ENCODE measurements at regions not wholly inside any gene's neighbourhood (a gene's known extent, or its start where the extent isn't known, plus 50 kb on each side); places are given as distances from the start of the nearest gene placed in this dataset.

DNA sequence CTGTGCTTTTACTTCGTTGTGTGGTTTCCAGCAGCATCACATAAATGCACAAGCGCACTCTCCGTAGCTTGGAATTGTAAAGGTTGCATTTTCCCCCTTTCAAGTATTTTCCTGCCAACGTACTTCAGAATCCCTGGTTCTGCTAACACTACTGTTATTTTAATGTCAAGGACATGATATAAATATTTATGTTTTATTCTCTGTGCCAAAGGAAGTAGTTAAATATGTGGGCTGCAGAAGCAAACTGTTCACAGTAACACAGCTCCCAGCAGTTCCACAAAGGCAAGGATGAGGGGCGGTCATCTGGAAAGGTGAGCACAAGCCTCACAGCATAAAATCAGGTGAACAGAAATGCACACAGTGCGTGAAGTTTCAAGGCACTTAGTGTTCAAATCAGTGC is 85.3 kb upstream of the PDE10A start:
- Histone ChIP-seq H3K9me3 (ENCODE audit: control insufficient read depth, low read depth, low read length) (peaks cover 3% of the 10 kb centered on the region), H3K4me3 (ENCODE audit: low read length) (no peak overlapping the region)

DNA sequence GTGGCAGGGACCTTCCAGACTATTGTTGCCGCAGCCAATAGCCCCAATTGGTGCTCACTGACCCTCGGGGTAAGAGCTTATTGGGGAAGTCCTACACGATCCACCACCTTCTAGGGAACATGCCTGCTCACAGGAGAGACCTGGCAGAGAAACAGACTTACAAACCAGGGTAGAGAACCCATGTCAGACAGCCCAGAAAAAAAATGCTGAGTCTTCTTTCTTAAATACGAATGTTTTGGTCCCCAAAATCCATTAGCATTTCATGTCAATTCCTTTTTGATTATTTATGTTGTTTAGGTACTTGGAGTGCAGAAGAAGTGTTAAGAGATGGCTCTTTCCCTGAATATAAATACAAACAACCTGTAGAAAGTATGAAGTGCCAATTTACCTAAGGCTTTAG is 84.9 kb upstream of the PDE10A start:
- WGBS (ENCODE audit: insufficient coverage, low lambda C conversion rate) = no CpG with 5 or more reads among the region's 4 CpGs
- no peaks in the 10 kb centered on the region for H3K27me3 ChIP-seq (ENCODE audit: control insufficient read depth, insufficient read depth, low read length)
- H3K9me3 ChIP-seq (ENCODE audit: control insufficient read depth, low read depth, low read length) = peaks cover 3% of the 10 kb centered on the region
- no peak overlapping the region for H3K27ac ChIP-seq (ENCODE audit: low read length)
- H3K36me3 ChIP-seq (ENCODE audit: control insufficient read depth, insufficient read depth, low read length) = no peaks in the 10 kb centered on the region
- no peak for DNase-seq
- no peaks in the 10 kb centered on the region for H3K4me1 ChIP-seq (ENCODE audit: control insufficient read depth, insufficient read depth, low read length)
- no peak overlapping the region for H3K4me3 ChIP-seq (ENCODE audit: low read length)

More for the DNA sequence above, 85.3 kb upstream of the PDE10A start:
- Histone ChIP-seq H3K36me3 (ENCODE audit: control insufficient read depth, insufficient read depth, low read length) (no peaks in the 10 kb centered on the region), H3K4me1 (ENCODE audit: control insufficient read depth, insufficient read depth, low read length) (no peaks in the 10 kb centered on the region), H3K27ac (ENCODE audit: low read length) (no peak overlapping the region), H3K27me3 (ENCODE audit: control insufficient read depth, insufficient read depth, low read length) (no peaks in the 10 kb centered on the region)
- no CpG with 5 or more reads among the region's 6 CpGs for WGBS (ENCODE audit: insufficient coverage, low lambda C conversion rate)
- DNase-seq = no peak

DNA sequence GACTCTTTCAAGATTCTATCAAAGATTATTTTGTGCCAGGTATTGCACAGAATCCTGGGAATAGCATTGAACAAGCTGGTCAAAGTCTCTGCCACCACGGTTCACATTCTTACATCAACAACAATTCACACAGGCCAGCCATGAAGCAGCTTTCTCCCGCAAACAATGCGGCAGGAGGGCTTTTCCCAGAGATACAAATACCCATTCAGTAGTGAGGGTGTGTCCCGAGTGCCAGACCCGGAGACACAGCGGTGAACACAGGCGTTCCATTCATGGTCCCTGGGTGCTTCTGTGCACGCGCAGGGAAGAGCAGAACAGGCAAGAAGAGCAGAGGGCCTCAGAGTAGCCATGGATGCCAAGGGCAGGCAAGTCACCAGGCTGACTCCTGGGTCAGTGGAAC is 83.3 kb upstream of the PDE10A start:
- Histone ChIP-seq H3K4me1 (ENCODE audit: control insufficient read depth, insufficient read depth, low read length) (no peaks in the 10 kb centered on the region), H3K9me3 (ENCODE audit: control insufficient read depth, low read depth, low read length) (peaks cover 3% of the 10 kb centered on the region), H3K4me3 (ENCODE audit: low read length) (no peak overlapping the region), H3K27me3 (ENCODE audit: control insufficient read depth, insufficient read depth, low read length) (no peaks in the 10 kb centered on the region), H3K27ac (ENCODE audit: low read length) (no peak overlapping the region), H3K36me3 (ENCODE audit: control insufficient read depth, insufficient read depth, low read length) (no peaks in the 10 kb centered on the region)
- no CpG with 5 or more reads among the region's 9 CpGs for WGBS (ENCODE audit: insufficient coverage, low lambda C conversion rate)
- DNase-seq = no peak

DNA sequence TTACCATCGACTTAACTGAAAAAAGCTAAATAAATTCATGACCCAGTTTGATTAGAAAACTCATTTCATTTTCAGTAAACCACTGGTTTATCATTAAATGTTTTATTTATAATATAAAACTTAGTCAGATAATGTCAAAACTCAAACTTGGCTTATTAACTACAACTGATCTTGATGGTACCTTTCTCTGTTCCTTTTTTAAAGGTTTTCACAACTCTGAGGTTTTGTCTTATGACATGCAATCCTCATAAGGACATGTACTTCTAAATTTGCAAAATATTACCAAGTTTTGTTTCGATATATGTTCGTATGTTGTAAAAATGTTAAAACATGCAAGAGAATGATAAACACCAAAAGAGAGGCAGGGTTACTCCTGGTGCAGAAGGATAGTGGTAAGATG is 82.5 kb upstream of the PDE10A start:
- no peak overlapping the region for H3K27ac ChIP-seq (ENCODE audit: low read length)
- no peak overlapping the region for H3K4me3 ChIP-seq (ENCODE audit: low read length)
- 100% methylated on average over 3 of the region's 3 CpGs for WGBS (ENCODE audit: insufficient coverage, low lambda C conversion rate)
- no peaks in the 10 kb centered on the region for H3K27me3 ChIP-seq (ENCODE audit: control insufficient read depth, insufficient read depth, low read length)
- DNase-seq = no peak
- H3K4me1 ChIP-seq (ENCODE audit: control insufficient read depth, insufficient read depth, low read length) = no peaks in the 10 kb centered on the region
- no peaks in the 10 kb centered on the region for H3K36me3 ChIP-seq (ENCODE audit: control insufficient read depth, insufficient read depth, low read length)
- peaks cover 3% of the 10 kb centered on the region for H3K9me3 ChIP-seq (ENCODE audit: control insufficient read depth, low read depth, low read length)

DNA sequence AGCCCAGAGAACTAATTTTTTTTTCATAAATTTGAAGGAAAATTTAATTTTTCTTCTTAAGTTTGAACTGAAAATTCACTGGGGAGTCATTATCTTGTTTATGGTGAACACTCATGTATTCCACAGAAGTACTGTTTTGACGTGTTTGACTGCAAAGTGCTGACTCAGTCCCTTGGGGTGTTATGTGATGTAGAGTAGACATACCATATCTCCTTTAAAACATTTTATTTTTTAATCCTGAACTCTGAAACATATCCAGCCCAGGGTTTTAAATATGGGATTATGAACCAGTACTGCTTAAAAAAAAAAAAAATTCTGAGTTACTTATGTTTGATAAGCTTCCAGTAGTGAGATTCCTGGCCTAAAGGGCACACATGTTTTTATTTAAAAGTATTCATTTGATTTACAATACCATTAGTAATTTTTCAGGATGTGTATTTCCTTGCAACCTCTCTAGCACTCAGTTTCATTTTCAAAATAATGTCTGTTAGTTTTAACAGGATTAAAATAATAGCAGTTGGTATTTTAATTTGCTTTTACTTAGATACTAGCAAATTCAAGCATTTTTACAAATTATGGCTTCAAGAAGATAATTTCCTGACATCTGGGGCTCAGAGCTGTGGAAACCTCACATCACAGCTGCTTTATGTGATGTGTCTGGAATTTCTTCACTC is 81.7 kb upstream of the PDE10A start:
- WGBS (ENCODE audit: insufficient coverage, low lambda C conversion rate) = no CpG with 5 or more reads among the region's 1 CpG
- no peak overlapping the region for H3K27ac ChIP-seq (ENCODE audit: low read length)
- DNase-seq = no peak
- H3K4me3 ChIP-seq (ENCODE audit: low read length) = no peak overlapping the region
- H3K27me3 ChIP-seq (ENCODE audit: control insufficient read depth, insufficient read depth, low read length) = no peaks in the 10 kb centered on the region
- no peaks in the 10 kb centered on the region for H3K4me1 ChIP-seq (ENCODE audit: control insufficient read depth, insufficient read depth, low read length)
- H3K36me3 ChIP-seq (ENCODE audit: control insufficient read depth, insufficient read depth, low read length) = no peaks in the 10 kb centered on the region
- peaks cover 3% of the 10 kb centered on the region for H3K9me3 ChIP-seq (ENCODE audit: control insufficient read depth, low read depth, low read length)

DNA sequence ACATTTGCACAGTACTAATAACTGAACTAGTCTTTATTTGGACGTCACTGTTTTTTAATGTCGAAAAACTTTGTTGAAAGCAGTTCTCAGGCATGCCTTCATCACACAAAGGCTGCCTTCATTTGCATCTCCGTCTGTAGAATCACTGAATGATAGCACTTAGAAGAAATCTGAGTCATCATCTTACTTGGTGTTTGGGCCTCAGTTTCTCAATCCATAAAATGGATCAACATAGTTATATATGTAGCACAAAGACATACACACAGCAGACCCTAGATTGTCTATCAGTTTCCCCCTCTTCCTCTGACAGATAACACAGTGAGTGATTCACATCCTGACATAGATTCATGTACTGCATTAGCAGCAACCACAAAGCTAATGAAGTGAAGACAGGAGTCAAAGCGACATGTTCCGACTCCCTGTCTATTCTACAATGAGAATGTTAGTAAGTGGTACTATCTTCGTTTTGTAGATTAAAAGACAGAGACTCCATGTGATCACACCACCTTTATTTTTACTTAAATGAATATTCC is 80.4 kb upstream of the PDE10A start:
- WGBS (ENCODE audit: insufficient coverage, low lambda C conversion rate) = 79% methylated on average over 2 of the region's 6 CpGs
- Histone ChIP-seq H3K27ac (ENCODE audit: low read length) (no peak overlapping the region), H3K4me1 (ENCODE audit: control insufficient read depth, insufficient read depth, low read length) (no peaks in the 10 kb centered on the region), H3K9me3 (ENCODE audit: control insufficient read depth, low read depth, low read length) (no peaks in the 10 kb centered on the region), H3K4me3 (ENCODE audit: low read length) (no peak overlapping the region), H3K36me3 (ENCODE audit: control insufficient read depth, insufficient read depth, low read length) (no peaks in the 10 kb centered on the region), H3K27me3 (ENCODE audit: control insufficient read depth, insufficient read depth, low read length) (no peaks in the 10 kb centered on the region)
- no peak for DNase-seq

DNA sequence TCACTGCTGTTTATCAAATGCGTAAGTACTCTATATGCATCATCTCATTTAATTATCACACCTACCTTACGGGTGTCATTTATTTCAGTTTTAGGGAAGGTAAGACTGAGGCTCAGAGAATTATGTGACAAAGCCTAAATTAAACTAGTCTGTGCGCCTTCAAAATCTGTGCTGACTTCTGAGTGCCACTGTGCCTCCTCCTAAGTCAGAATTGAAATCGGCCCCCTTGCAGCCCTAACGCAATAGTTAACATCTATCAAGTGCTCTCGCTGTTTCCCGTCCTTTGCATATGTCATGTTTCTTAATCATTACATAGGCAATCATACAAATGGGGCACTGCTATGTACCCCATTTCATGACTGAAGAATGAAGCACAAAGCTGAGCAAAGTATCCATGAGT is 79.0 kb upstream of the PDE10A start:
- H3K4me1 ChIP-seq (ENCODE audit: control insufficient read depth, insufficient read depth, low read length) = no peaks in the 10 kb centered on the region

DNA sequence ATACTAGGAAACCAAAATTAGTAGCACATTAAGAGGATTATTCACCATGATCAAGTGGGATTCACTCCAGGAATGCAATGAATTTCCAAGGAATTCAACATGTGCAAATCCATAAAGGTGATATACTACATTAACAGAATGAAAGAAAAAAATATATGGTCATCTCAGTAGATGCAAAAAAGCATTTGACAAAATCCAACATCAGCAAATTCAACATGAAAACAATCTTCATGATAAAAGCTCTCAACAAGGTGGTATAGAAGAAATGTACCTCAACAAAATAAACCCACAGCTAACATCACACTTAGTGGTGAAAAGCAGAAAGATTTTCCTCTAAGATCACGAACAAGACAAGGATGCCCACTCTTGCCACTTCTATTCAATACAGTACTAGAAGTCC is 74.4 kb upstream of the PDE10A start:
- H3K4me3 ChIP-seq (ENCODE audit: low read length) = no peak overlapping the region
- no peaks in the 10 kb centered on the region for H3K36me3 ChIP-seq (ENCODE audit: control insufficient read depth, insufficient read depth, low read length)
- H3K4me1 ChIP-seq (ENCODE audit: control insufficient read depth, insufficient read depth, low read length) = no peaks in the 10 kb centered on the region
- H3K9me3 ChIP-seq (ENCODE audit: control insufficient read depth, low read depth, low read length) = no peaks in the 10 kb centered on the region
- no peak overlapping the region for H3K27ac ChIP-seq (ENCODE audit: low read length)
- no peak for DNase-seq
- H3K27me3 ChIP-seq (ENCODE audit: control insufficient read depth, insufficient read depth, low read length) = no peaks in the 10 kb centered on the region
- WGBS (ENCODE audit: insufficient coverage, low lambda C conversion rate) = no CpG with 5 or more reads among the region's 1 CpG

More for the DNA sequence above, 79.0 kb upstream of the PDE10A start:
- WGBS (ENCODE audit: insufficient coverage, low lambda C conversion rate) = 90% methylated on average over 2 of the region's 7 CpGs
- H3K36me3 ChIP-seq (ENCODE audit: control insufficient read depth, insufficient read depth, low read length) = no peaks in the 10 kb centered on the region
- H3K27me3 ChIP-seq (ENCODE audit: control insufficient read depth, insufficient read depth, low read length) = no peaks in the 10 kb centered on the region
- no peaks in the 10 kb centered on the region for H3K9me3 ChIP-seq (ENCODE audit: control insufficient read depth, low read depth, low read length)
- H3K27ac ChIP-seq (ENCODE audit: low read length) = no peak overlapping the region
- DNase-seq = no peak
- no peak overlapping the region for H3K4me3 ChIP-seq (ENCODE audit: low read length)

DNA sequence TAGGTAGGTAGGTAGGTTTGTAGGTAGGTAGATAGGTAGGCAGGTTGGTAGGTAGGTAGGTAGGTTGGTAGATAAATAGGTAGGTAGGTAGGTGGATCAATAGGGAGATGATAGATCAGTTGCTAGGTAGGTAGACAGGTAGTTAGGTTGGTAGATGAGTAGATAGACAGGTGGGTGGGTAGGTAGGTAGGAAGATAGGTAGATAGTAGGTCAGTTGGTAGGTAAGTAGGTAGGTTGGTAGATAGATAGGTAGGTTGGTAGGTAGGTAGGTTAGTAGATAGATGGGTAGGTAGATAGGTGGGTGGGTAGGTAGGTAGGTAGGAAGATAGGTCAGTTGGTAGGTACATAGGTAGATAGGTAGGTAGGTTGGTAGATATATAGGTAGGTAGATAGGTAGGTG is 72.0 kb upstream of the PDE10A start:
- H3K4me3 ChIP-seq (ENCODE audit: low read length) = no peak overlapping the region
- H3K27me3 ChIP-seq (ENCODE audit: control insufficient read depth, insufficient read depth, low read length) = no peaks in the 10 kb centered on the region
- H3K27ac ChIP-seq (ENCODE audit: low read length) = no peak overlapping the region
- H3K4me1 ChIP-seq (ENCODE audit: control insufficient read depth, insufficient read depth, low read length) = no peaks in the 10 kb centered on the region
- no peak for DNase-seq
- H3K36me3 ChIP-seq (ENCODE audit: control insufficient read depth, insufficient read depth, low read length) = no peaks in the 10 kb centered on the region
- H3K9me3 ChIP-seq (ENCODE audit: control insufficient read depth, low read depth, low read length) = no peaks in the 10 kb centered on the region

DNA sequence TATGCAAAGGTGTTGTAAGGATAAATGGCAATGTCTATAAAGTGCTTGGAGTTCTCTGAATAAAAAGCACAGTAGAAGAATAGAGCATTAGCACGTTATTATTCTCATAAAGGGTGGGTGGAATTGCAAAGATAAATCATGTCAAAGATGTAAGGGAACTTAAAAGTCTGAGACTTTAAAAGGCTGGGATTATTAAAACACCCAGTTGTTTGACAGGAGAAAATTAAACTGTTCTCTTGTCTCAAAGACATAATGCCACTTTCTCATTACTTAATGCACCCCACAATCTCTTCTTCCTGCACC is 70.4 kb upstream of the PDE10A start:
- WGBS (ENCODE audit: insufficient coverage, low lambda C conversion rate) = 50% methylated on average over 1 of the region's 1 CpG

DNA sequence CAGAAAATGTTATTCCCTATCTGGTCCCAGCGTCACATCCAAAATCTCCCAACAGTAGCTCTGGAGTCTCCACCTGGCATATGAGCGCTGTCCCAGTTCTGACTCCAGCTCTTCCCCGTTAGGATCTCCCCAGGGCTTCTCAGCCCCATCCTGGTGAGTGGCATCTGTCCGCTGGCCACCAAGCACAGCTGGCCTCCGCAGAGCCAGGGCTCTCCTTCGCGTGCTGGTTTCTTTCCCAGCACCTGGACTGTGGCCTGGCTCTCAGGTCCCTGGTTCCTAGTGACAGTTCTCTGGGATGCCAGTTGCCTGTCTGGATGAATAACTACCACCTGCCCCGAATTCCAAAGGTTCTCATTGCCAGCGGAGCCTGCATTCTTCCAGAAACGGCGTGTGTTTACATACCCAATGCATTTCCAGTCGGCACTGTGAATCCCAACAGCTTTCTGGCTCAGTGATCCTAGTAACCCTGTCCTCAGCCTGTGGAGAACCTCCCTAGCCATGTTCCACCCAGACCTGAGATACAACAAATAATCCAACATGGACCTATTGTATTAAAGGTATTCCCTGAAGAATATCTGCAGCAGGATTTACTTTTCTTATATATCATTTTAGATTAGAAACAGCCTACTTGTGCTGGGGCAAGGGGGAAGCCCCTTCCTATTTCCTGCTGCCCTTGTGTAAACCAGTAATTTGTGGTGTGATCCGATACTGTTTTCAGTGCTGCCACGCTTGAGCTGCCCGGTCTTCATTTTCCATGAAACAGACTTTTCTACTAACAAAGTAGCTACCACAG is 69.9 kb upstream of the PDE10A start:
- Histone ChIP-seq H3K27me3 (ENCODE audit: control insufficient read depth, insufficient read depth, low read length) (peaks cover 2% of the 10 kb centered on the region), H3K4me3 (ENCODE audit: low read length) (no peak overlapping the region), H3K4me1 (ENCODE audit: control insufficient read depth, insufficient read depth, low read length) (no peaks in the 10 kb centered on the region), H3K36me3 (ENCODE audit: control insufficient read depth, insufficient read depth, low read length) (no peaks in the 10 kb centered on the region), H3K9me3 (ENCODE audit: control insufficient read depth, low read depth, low read length) (no peaks in the 10 kb centered on the region), H3K27ac (ENCODE audit: low read length) (no peak overlapping the region)
- no CpG with 5 or more reads among the region's 15 CpGs for WGBS (ENCODE audit: insufficient coverage, low lambda C conversion rate)
- DNase-seq = no peak

More for the DNA sequence above, 70.4 kb upstream of the PDE10A start:
- no peaks in the 10 kb centered on the region for H3K27me3 ChIP-seq (ENCODE audit: control insufficient read depth, insufficient read depth, low read length)
- no peaks in the 10 kb centered on the region for H3K36me3 ChIP-seq (ENCODE audit: control insufficient read depth, insufficient read depth, low read length)
- H3K4me1 ChIP-seq (ENCODE audit: control insufficient read depth, insufficient read depth, low read length) = no peaks in the 10 kb centered on the region
- H3K27ac ChIP-seq (ENCODE audit: low read length) = no peak overlapping the region
- H3K4me3 ChIP-seq (ENCODE audit: low read length) = no peak overlapping the region
- DNase-seq = no peak
- H3K9me3 ChIP-seq (ENCODE audit: control insufficient read depth, low read depth, low read length) = no peaks in the 10 kb centered on the region
